NCI-H345 (cell line): ENCODE measurements at regions not wholly inside any gene's neighbourhood (a gene's known extent, or its start where the extent isn't known, plus 50 kb on each side); places are given as distances from the start of the nearest gene placed in this dataset.

Experiments used
- DNase-seq: peaks from one replicate; lab custom pipeline; 2025; lab: John Stamatoyannopoulos, UW

DNA sequence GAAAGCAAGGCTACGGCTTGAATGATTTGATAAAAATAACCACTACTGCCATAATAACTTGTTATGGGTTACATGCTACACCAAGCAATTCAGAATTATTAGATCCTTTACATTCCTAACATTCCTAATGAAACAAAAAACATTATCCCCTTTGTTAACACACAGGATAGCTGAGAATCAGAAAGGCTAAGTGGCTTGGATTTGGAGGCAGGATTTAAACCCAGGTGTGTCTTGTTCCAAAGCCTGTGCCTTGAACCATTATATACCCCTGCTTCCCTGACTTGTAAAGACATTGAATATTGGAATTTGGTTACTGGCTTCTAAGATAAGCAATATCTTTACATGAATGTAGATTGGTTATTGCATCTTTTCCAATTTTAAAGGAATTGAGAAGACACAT, 417.1 kb upstream of the GOLIM4 start:
- no peak for DNase-seq

DNA sequence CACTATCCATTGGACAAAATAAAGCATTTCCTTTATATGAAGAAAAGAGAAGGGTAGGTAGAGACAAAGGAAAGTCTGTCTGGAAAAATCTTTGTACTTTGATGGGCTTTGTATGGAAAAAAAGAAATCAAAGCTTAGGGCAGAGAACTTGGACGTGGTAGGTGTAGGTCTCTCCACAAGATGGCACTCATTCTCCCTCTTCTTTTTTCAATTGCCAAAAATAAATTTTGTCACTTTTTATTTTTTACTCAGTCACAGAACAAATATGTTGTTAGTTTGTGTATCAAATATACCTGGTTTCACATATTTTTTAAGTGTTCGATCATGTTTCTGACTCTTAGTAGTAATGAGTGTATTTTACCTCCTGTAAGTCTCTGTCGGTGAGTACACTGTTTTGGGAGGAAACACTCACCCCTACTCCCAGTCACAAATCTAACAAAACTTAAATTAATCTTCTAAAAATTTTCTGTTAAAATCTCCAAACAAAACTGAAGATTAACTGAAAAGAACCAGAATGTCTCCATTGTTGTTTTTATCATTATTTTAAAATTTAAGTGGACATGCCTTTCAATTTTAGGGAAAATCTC, 415.8 kb upstream of the GOLIM4 start:
- no peak for DNase-seq

DNA sequence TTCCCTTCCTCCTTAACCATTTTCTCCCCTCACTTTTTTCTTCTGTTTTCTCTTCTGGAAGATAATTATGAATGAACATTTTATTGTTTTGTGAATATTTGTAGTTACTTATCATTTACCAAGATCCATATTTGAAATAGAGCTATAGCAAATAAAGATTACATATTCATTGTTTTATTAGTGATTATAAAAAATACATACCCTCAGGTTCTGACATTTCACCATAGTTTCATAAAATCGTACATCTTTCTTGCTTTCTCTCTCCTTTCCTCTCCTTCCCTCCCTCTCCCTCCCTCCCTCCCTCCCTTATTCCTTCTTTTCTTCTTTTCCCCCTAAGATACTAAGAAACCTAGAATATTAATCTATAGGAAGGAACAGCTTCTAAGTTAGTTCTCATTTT, 410.9 kb upstream of the GOLIM4 start:
- DNase-seq, result no peak

DNA sequence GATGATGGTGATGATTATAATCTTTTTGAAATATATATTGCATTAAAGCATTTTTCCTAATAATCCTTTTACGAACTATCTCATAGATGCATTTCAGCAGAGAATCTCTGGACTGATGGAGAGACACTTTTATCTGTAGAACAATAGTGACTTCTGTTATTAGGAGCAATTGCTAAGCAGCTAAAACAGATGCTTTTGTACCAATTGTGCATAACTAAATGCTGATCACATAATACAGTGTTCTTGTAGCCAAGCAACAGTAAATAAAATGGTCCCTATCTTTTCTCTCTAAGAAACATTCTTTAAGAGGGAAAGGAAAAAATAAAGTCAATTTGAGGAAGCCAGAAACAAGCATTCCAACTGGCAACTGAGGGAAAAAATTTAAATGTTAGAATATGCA, 405.8 kb upstream of the GOLIM4 start:
- DNase-seq, result no peak

DNA sequence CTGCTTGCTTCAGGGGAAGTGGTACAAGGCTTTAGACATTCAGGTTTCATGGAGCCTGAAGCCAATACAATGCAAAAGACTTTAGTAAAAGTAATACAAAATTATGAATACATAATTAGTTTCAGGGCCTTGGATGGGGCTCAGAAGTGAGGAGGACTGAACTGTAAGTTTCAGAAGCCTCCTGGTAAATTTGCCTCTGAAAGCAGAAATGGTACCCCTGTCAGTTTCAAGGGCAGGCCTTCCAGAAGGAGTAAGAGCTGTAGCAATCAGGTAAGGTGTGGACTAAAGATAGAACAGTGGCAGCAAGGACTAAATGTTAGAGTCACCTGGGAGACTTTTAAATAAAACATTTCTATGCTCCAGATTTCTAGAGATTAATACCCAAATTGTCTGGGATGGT, 402.5 kb upstream of the GOLIM4 start:
- DNase-seq, result no peak

DNA sequence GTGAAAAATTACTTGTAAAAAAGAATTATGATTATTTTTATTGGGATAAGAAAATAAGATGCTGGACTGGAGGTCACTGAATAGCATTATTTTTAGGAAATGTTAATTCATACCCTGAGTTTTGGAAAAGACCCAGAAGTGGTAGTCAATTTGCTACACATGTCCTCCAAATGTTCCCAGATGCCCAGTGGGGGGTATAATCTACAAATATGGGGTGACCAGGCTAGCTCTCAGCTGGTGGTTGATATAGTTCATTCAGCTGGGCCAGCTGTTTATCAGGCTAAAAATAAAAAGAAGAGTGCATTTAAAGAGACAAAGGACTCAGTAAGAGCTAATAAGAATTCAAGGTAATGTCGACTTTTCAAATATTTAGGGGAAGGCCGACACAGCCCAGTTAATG, 402.0 kb upstream of the GOLIM4 start:
- DNase-seq, result no peak

DNA sequence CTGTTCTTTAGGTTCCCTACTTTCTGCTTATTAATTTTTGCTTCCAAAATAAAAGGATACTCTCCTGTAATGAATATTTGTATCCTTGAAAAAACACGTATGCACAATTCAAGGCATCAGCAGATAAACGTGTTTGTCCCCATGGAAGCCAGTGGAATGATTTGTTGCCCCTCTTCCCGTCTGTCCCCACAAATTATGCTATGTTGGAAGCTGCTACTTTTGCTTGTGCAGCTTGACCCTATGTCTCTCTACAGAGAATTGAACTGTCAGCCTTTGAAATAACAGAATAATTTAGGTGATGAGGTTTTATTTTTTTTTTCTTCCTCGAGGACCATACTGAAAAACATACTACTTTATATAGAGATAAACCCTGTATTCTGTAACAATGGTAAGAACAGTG, 401.5 kb upstream of the GOLIM4 start:
- DNase-seq, result no peak

DNA sequence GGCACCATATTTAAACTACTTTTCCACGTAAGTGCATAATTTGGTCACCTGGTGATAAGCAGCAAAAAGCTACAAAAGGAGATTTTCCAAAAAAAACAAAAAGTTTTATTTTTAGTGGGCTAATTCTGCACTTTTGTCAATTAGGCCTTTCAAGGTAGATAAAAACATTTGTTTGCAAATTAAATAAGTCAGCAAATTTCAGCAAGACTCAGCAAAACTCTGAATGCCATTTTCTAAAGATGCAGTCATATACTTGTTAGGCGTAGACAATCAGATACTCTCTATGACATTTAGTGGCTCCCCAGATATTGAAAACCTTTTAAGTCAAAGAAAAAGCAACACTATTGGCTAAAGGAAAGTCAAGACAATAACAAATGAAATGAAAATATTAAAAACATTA, 400.2 kb upstream of the GOLIM4 start:
- no peak for DNase-seq

DNA sequence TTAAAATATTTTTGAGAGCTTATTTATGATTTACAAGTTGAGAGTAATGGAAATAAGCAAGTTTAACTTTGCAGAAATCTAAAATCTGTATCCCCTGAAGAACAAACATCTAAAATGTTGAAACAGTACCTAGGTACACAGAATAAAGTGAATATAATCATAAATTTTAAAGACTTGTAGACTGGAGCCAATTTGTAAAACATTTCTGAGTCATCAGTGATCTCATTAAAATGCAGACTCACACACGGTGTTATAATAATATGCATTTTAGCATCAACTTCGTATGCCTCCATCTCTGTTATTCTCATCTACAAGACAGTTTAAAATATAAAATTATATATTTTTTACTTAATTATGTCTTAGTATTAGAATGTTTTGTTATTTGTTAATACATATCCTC, 399.5 kb upstream of the GOLIM4 start:
- DNase-seq, result no peak

DNA sequence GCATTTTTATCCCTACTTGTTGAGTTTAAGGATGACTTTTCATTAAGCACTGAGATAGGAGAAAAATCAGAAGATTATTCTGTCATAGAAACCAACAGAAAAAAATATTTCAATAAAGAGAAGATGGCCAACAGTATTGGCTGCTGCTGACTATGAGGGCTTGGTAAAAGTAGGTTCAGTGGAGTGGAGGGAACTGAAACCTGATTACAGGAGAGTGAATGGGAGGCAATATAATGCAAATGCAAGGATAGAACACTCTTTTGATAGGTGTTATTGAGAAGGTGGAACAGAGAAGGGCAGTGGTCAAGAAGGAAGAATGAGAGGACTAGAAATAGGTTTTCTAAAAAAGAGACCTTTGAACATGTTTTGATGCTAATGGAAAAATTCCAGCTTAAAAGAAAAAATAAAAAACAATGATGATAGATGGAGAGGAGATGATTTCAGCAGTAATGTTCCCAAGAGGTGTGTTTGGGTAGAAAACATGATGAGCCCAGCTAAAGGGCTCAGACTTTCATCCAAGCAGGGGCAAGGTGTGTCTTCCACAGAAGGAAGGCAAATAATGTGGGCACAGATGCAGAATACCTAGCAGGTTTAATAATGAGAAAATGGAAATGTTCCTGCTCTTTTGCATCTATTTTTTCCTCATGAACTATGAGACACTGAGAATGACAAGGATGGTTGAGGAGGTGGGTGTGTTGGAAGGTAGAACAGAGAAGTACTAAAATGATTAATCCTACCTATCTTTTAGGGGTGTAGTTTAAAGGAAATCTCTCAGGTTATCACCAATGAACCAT, 397.9 kb upstream of the GOLIM4 start:
- DNase-seq, result no peak

DNA sequence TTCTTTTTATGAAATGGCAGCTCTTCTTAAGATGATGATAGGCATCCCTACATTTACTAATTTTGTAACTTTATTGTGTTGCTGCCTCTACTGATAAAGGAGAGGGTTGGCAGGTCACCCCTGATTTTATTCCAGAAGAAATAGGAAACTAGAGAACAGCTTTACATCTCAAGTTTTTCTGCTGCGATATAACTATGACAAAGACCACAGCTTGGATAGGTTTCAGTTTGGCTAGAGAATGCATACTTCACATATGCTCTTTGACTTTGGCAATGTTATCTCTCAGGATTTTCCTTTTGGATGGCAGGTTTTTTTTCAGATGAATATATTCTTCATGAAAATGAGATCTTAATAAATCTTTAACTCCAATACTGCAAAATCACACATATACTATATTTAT, 395.3 kb upstream of the GOLIM4 start:
- no peak for DNase-seq

DNA sequence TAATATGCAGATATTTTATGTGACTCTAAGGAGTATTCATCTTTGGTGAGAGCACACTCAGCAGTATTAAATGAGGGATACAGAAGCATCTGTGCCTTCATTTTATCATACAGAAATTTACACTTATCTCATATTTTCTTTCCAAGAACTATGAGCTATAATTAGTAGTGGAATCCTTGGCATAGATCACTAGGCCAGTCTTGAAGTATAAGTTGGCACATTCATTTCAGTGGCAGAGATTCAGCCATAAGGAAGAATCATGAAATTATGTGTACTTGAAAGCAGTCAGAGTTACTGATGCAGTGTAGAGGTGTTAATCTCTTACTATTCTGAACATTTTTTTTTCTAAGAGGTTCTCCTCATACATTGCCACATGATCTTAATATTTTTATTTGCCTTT, 393.6 kb upstream of the GOLIM4 start:
- DNase-seq, result no peak

DNA sequence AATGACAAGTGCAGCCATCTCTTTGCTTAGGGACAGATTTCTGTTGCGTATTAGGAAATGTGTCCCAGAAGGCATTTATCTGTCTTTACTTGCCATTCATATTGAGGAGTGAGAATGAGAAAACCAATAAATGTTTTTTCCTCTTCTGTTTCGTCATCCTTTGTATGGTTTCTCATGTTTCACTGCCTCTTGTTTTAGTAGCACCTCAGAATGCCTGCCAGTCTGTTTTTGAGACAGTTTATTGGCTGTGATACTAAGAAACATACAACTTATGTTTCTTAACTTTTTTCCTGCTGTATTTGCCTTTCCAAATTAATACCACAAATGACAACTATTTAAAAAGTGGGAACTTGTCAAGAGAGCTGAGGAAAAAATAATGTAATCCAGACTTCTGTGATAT, 390.2 kb upstream of the GOLIM4 start:
- DNase-seq, result no peak

DNA sequence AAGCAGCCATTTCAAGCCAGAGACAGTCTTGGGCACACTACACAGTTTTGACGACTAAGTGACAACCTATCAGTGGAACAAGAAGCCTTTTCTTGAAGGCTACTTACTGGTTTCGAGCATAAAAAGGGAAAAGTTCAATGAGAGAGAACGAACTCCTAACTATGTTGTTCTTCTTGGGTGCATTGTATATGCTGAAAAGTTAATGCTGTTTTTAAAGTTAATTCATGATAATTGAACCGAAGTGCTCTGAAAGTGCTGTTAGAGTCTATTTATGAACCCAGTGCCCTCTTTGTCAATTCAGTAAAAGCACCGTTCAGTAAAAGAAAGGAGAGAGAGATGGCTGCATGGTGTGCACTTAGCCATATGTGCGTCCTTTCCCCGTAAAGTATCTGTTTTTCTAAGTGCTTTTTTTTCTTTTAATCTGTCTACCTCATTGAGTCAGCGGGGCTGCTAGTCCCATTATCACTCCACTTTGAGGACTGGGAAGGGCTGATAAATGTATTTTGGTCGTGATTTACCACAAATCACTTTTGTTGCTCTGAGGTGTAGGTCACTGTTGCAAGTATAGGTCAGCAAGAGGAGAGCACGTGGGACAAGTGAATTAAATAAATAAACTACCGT, 380.7 kb upstream of the GOLIM4 start:
- no peak for DNase-seq

DNA sequence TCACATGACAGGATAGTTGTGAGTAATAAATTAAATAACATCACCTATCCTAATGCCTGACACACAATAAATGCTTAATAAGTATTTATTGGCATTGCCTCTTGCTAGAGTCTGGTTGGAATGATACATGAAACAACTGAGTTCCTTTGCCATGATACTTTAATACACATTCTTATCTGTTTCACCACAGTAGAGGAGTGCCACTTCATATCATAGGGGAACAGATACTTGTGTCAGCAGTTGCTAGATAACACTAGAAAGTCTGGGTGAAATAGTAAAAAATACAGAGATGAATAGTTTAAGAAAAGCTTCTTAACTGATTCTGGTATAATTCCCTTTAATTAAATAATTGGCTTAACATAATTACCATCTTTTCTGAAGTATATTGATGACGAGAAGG, 380.0 kb upstream of the GOLIM4 start:
- DNase-seq, result no peak

DNA sequence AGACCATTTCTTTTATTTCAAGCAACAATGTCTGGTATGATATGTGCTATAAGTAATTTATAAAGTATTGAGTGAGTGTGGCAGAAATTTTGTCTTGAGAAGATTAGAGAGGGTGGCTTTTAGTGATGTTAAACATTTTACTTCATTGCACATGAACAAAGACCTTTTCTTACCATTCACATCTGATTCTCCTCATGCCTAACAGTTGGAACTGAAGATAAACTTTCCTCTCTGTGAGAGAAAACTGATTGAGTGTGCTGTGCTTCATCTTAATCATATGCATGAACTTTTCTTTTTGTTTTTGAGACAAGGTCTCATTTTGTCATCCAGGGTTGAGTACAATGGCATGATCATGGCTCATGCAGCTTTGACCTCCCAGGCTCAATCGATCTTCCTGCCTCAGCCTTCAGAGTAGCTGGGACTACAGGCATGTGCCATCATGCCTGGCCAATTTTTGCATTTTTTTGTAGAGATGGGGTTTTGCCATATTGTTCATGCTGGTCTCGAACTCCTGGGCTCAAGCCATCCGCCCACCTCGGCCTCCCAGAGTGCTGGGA, 377.7 kb upstream of the GOLIM4 start:
- no peak for DNase-seq

DNA sequence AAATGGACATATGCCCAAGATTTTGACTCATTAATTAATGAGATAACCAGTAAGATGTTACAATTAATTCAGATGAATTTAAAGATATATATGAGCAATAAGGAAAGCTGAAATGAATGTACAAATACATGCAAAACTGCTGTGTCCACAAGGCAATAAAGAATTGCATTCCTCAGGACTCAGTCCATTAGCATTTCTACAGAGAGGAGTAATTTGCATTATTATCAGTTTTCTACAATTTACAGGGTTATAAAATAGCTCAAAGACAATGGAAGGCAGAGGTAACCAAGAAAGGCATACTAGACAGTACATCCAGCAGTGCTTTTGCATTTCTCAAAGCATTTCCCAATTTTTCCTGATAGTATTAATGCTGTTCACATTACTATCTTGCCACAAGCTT, 377.1 kb upstream of the GOLIM4 start:
- DNase-seq, result no peak

DNA sequence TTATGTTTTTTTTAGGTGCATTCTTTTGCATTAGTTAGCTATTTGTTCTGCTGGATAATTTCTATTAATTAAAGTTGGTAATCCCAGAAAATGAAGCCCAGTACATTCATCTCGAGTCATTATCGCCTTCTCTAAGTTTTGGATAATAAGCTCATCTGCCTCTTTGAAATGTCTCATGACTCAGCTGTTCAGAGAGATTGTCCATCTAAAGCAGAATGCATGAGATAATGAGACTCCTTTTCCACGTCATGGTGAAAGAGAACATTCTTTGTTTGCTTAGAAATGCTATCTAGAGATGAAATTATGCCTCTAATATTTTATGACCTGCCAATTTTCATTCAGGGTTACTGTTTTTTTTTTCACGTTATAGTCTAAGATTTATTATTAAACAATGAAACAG, 374.7 kb upstream of the GOLIM4 start:
- DNase-seq, result no peak

DNA sequence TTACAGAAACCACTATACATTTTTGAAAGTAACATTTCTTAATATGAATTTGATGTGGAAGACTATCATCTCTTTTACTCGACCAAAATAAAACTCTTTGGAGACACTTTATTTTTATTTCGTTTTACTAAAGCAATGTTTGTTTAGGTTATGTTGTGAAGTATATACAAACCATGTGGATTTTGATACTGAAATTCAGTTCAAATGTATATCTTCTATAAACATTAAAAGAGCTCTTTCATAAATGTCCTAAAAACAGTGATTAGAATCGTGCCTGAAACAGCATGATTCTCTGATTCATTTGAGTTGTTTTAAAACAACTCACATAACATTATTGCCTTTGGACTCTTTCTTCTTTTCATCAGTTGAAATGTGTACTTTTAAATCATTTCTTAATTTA, 373.7 kb upstream of the GOLIM4 start:
- no peak for DNase-seq

DNA sequence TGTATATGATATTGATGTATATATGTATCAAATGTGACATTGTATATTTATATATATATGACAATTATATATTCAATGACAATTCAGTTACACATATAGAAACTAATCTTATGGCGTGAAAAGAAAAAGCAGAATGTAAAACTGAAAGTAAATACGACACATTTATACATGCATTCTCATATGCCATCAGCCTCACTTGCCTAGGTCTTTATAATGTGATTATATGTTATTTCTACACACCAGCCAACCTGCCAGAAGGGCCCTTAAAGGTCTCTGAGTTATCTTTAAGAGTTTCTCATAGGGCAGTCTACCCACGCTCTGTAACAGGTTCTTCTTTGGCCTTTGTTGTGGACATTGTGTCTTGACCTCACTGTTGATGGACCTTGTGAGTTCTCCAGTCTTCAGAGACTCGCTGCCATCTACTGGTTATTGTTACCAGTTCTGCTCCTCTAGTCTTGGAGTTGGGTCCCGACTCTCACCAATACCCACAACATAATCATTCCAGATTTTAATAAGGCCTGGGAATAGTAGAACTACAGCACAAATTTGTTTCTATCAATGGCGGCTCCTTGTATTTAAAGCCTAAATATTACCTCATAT, 371.5 kb upstream of the GOLIM4 start:
- DNase-seq, result no peak

DNA sequence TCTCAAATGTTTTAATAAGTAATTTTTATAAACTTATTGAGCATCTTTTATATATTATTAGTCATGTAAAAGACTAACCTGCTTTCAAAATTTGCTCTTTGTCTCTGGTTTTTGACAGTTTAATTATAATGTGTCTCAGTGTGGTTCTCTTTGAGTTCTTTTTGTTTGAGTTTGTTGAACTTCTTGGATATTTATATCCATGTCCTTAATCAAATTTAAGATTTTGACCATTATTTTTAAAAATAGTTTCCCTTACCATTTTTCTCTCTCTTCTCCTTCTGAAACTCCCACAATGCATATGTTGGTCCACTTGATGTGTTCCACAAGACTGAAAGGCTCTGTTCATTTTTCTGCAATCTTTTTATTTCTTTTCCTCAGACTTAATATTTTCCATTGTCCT, 366.1 kb upstream of the GOLIM4 start:
- no peak for DNase-seq

DNA sequence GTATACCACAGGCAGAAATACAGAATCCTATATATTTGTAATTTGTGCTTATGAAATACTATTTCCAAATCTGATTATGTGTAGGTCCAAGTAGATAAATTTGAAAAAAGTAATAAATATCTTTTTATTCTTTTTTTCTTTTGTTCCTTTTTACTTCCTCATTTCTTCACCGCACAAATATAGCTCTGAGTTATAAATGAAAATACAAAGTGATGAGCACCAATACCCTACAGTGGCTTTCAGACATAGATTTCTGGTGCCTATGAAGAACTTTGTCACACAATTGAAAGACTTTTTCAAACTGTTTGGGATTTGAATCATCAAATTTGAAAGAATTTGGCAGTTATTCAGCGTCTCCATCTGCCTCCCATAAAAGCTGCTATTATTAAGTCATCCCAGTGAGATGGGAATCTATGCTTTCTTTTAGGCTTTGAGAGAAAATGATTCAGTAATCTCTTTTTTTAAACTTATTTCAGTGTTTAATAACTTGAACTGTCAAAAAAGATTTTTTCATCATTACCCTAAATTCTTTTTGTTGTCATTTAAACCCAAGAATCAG, 363.6 kb upstream of the GOLIM4 start:
- no peak for DNase-seq
